CD14-positive monocyte (primary cell): ENCODE measurements at regions not wholly inside any gene's neighbourhood (a gene's known extent, or its start where the extent isn't known, plus 50 kb on each side); places are given as distances from the start of the nearest gene placed in this dataset.

ENCODE experiments used
- DNase-seq, 3 donors: peaks; one replicate each; pipeline ENCODE4 v3.0.0-alpha.2; 2011 to 2022
- H2AFZ ChIP-seq: 2 replicates; pipeline ENCODE4 v1.6.0; 2012; ENCODE audit warnings: mild to moderate bottlenecking, low read depth, low read length, inconsistent platforms; ENCODE audit not compliant: insufficient read depth, poor library complexity, severe bottlenecking
- H3K27ac ChIP-seq, 2 donors: 1 replicate in 1 of 2; 2 replicates in 1 of 2; pipeline ENCODE4 v1.5.1; 2012 to 2013; ENCODE audit warnings: low read length in 2 of 2, control low read depth in 1 of 2, inconsistent platforms in 1 of 2, low read depth in 1 of 2, mild to moderate bottlenecking in 1 of 2
- H3K27me3 ChIP-seq, 2 donors: one replicate each; pipeline versions ENCODE4 v1.6.0 to v1.6.1; 2011 to 2013; ENCODE audit warnings: low read length in 2 of 2; ENCODE audit not compliant: control insufficient read depth in 2 of 2, insufficient read depth in 2 of 2
- H3K36me3 ChIP-seq, 2 donors: replicated peaks in 1 of 2; 1 replicate in 1 of 2; 2 replicates in 1 of 2; pipeline versions ENCODE4 v1.5.1 to v1.6.1; 2012 to 2013; ENCODE audit warnings: low read length in 2 of 2, control low read depth in 1 of 2, inconsistent platforms in 1 of 2, mild to moderate bottlenecking in 1 of 2; ENCODE audit not compliant: insufficient read depth in 2 of 2, control insufficient read depth in 1 of 2
- H3K4me1 ChIP-seq, 2 donors: 1 replicate in 1 of 2; 2 replicates in 1 of 2; pipeline versions ENCODE4 v1.5.1 to v1.6.1; 2012 to 2013; ENCODE audit warnings: low read length in 2 of 2, control low read depth in 1 of 2, inconsistent platforms in 1 of 2, mild to moderate bottlenecking in 1 of 2, moderate library complexity in 1 of 2; ENCODE audit not compliant: insufficient read depth in 2 of 2, control insufficient read depth in 1 of 2
- H3K4me2 ChIP-seq: replicated peaks from 2 replicates; pipeline ENCODE3; 2012; ENCODE audit warnings: low read length, moderate library complexity, mild to moderate bottlenecking; ENCODE audit not compliant: poor library complexity, severe bottlenecking; ENCODE audit errors: extremely low read depth
- H3K4me3 ChIP-seq, 3 experiments: fragments of 200-600 bp in 1 of 3; sonication (generic) in 1 of 3; replicated peaks in 1 of 3; 1 replicate in 2 of 3; 2 replicates in 1 of 3; pipeline ENCODE4 v1.5.1; 2011 to 2013; ENCODE audit warnings: low read length in 3 of 3, mild to moderate bottlenecking in 3 of 3, control low read depth in 2 of 3, low read depth in 2 of 3, inconsistent platforms in 1 of 3, moderate library complexity in 1 of 3
- H3K79me2 ChIP-seq: 2 replicates; pipeline ENCODE4 v1.6.0; 2012; ENCODE audit warnings: mild to moderate bottlenecking, control low read depth, inconsistent platforms, low read length, moderate library complexity; ENCODE audit not compliant: insufficient read depth
- H3K9ac ChIP-seq: 2 replicates; pipeline ENCODE4 v1.6.0; 2017; ENCODE audit warnings: low read length, mild to moderate bottlenecking; ENCODE audit not compliant: insufficient read depth, poor library complexity, severe bottlenecking
- H3K9me3 ChIP-seq, 2 donors: replicated peaks in 1 of 2; 1 replicate in 1 of 2; 2 replicates in 1 of 2; pipeline versions ENCODE4 v1.5.1 to v1.6.1; 2012 to 2013; ENCODE audit warnings: low read length in 2 of 2, control low read depth in 1 of 2; ENCODE audit not compliant: control insufficient read depth in 1 of 2, insufficient read depth in 1 of 2
- H4K20me1 ChIP-seq: 2 replicates; pipeline ENCODE4 v1.6.0; 2012; ENCODE audit warnings: mild to moderate bottlenecking, low read length, control low read depth, moderate library complexity; ENCODE audit not compliant: insufficient read depth
- H3K27ac Mint-ChIP-seq, 7 donors: one replicate each; pipeline ENCODE4 v1.8.0; 2020; ENCODE audit warnings: mild to moderate bottlenecking in 7 of 7, mixed read lengths in 7 of 7, moderate library complexity in 6 of 7, inconsistent platforms in 2 of 7
- H3K27me3 Mint-ChIP-seq, 3 donors: one replicate each; pipeline ENCODE4 v1.8.0; 2021 to 2022; ENCODE audit warnings: low read depth in 3 of 3, mild to moderate bottlenecking in 3 of 3, mixed read lengths in 3 of 3, moderate library complexity in 3 of 3, inconsistent platforms in 1 of 3
- H3K36me3 Mint-ChIP-seq, 2 donors: one replicate each; pipeline ENCODE4 v1.8.0; 2020; ENCODE audit warnings: mixed read lengths in 2 of 2, inconsistent platforms in 1 of 2, mild to moderate bottlenecking in 1 of 2
- H3K4me1 Mint-ChIP-seq: one replicate; pipeline ENCODE4 v1.8.0; 2020; ENCODE audit warnings: mild to moderate bottlenecking, mixed read lengths
- H3K4me3 Mint-ChIP-seq, 2 donors: one replicate each; pipeline ENCODE4 v1.8.0; 2020; ENCODE audit warnings: mild to moderate bottlenecking in 2 of 2, mixed read lengths in 2 of 2, moderate library complexity in 1 of 2
- H3K9me3 Mint-ChIP-seq, 7 donors: one replicate each; pipeline ENCODE4 v1.8.0; 2020 to 2022; ENCODE audit warnings: mixed read lengths in 7 of 7, mild to moderate bottlenecking in 6 of 7, moderate library complexity in 6 of 7, inconsistent platforms in 2 of 7
- CTCF ChIP-seq: fragments of 200-600 bp; IDR thresholded peaks from one replicate; pipeline ENCODE4 v1.8.0; 2022; ENCODE audit warnings: antibody characterized with exemption, mild to moderate bottlenecking
- WGBS: methylation state at CpG from one replicate; pipeline ENCODE4 v1.1.5; 2013; ENCODE audit warnings: missing lambda C conversion rate; ENCODE audit not compliant: insufficient coverage; 5-methylcytosine and 5-hydroxymethylcytosine counted together
- intact Hi-C, 2 donors: fragments of 100-400 bp; cut with micrococcal nuclease; formaldehyde crosslinking; loops; one replicate each; pipeline versions ENCODE4 v1.15.0 to v1.15.1; 2023

- Histone ChIP-seq H2AFZ (no peak overlapping the region), H3K27me3 (no peaks in the 10 kb centered on the region), H3K4me3 (no peak overlapping the region), H3K27ac (no peak overlapping the region), H3K9me3 (peaks cover 0 to 9% of the 10 kb centered on the region in 2 donors), H3K4me1 (no peaks in the 10 kb centered on the region), H3K4me2 (no peak overlapping the region), H4K20me1 (no peaks in the 10 kb centered on the region), H3K79me2 (no peaks in the 10 kb centered on the region), H3K36me3 (no peaks in the 10 kb centered on the region), H3K9ac (no peak overlapping the region)
- intact Hi-C loops, result no loop called here
- H3K27me3 Mint-ChIP-seq, result peaks cover 0 to 2% (median 0%) of the 10 kb centered on the region in 3 donors
- H3K36me3 Mint-ChIP-seq, result no peaks in the 10 kb centered on the region
- no peak for TF ChIP-seq CTCF
- WGBS, result 73% methylated on average over 1 of the region's 5 CpGs
- no peaks in the 10 kb centered on the region for H3K4me1 Mint-ChIP-seq
- H3K9me3 Mint-ChIP-seq, result peaks cover 0 to 8% (median 0%) of the 10 kb centered on the region in 7 donors
- DNase-seq, result no peak
- no peak overlapping the region for H3K27ac Mint-ChIP-seq
- H3K4me3 Mint-ChIP-seq, result no peak overlapping the region
Observed at GRCh38 chr7:84548366-84549365, 354.1 kb upstream of the SEMA3A start.

DNA sequence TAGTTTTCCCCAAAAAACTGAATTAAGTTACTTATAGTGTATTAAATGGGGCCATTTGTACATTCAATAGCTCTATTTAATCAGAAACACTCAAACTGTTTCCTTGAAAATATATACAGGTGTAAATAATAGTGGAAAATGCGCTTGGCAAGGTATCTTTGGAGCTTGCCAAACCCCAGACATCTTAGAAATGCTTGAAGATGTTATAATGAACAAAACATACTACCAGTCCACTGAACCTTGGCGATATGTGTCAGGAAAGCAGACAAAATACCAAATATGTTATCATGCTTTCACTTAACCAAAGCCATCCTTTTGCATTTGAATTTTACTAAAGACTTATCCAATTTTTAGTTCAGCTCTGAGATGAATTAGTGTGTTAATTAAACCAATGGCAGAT lies 352.7 kb upstream of the SEMA3A start:
- no peaks in the 10 kb centered on the region for H3K4me1 ChIP-seq
- Mint-ChIP-seq H3K4me1 (no peaks in the 10 kb centered on the region), H3K4me3 (no peak overlapping the region), H3K27me3 (peaks cover 0 to 2% (median 0%) of the 10 kb centered on the region in 3 donors), H3K9me3 (peaks cover 0 to 7% (median 0%) of the 10 kb centered on the region in 7 donors), H3K27ac (no peak overlapping the region), H3K36me3 (no peaks in the 10 kb centered on the region)
- no peak overlapping the region for H3K4me3 ChIP-seq
- no peak overlapping the region for H2AFZ ChIP-seq
- no peak for DNase-seq
- H4K20me1 ChIP-seq, result no peaks in the 10 kb centered on the region
- no peaks in the 10 kb centered on the region for H3K79me2 ChIP-seq
- H3K27me3 ChIP-seq, result no peaks in the 10 kb centered on the region
- H3K27ac ChIP-seq, result no peak overlapping the region
- H3K9ac ChIP-seq, result no peak overlapping the region
- no CpG with 5 or more reads among the region's 2 CpGs for WGBS
- no peak for TF ChIP-seq CTCF
- H3K36me3 ChIP-seq, result no peaks in the 10 kb centered on the region
- intact Hi-C loops, result no loop called here
- H3K9me3 ChIP-seq, result peaks cover 0 to 4% of the 10 kb centered on the region in 2 donors
- H3K4me2 ChIP-seq, result no peak overlapping the region
